ENCODE measurements at regions not wholly inside any gene's neighbourhood (a gene's known extent, or its start where the extent isn't known, plus 50 kb on each side); places are given as distances from the start of the nearest gene placed in this dataset.

GRCh38 chr5:38724301-38725030 lies 121.3 kb upstream of the OSMR start:
- TF ChIP-seq POLR2A (IDR thresholded peaks at IDR 0.05; ENCODE audit: low read length) (no peak), GATA1 (IDR thresholded peaks at IDR 0.05; ENCODE audit: low read depth, low read length) (no peak)
- no peak for DNase-seq

GRCh38 chr5:38725371-38725865 lies 120.4 kb upstream of the OSMR start:
- TF ChIP-seq GATA1 (IDR thresholded peaks at IDR 0.05; ENCODE audit: low read depth, low read length), result no peak
- no peak for DNase-seq

GRCh38 chr5:38726279-38726678 lies 119.5 kb upstream of the OSMR start:
- DNase-seq, result no peak
- TF ChIP-seq GATA1 (IDR thresholded peaks at IDR 0.05; ENCODE audit: low read depth, low read length) (no peak), POLR2A (IDR thresholded peaks at IDR 0.05; ENCODE audit: low read length) (no peak)

GRCh38 chr5:38728029-38728428 lies 117.8 kb upstream of the OSMR start:
- DNase-seq, result no peak
- TF ChIP-seq GATA1 (IDR thresholded peaks at IDR 0.05; ENCODE audit: low read depth, low read length) (no peak), POLR2A (IDR thresholded peaks at IDR 0.05; ENCODE audit: low read length) (no peak)

GRCh38 chr5:38731461-38731860 lies 114.4 kb upstream of the OSMR start:
- no peak for TF ChIP-seq POLR2A (IDR thresholded peaks at IDR 0.05; ENCODE audit: low read length)
- no peak for TF ChIP-seq GATA1 (IDR thresholded peaks at IDR 0.05; ENCODE audit: low read depth, low read length)
- no peak for DNase-seq

- TF ChIP-seq GATA1 (IDR thresholded peaks at IDR 0.05; ENCODE audit: low read depth, low read length), result no peak
- TF ChIP-seq POLR2A (IDR thresholded peaks at IDR 0.05; ENCODE audit: low read length), result no peak
- no peak for DNase-seq
Measured at GRCh38 chr5:38734353-38734752, 111.5 kb upstream of the OSMR start.

GRCh38 chr5:38736089-38736488 lies 109.7 kb upstream of the OSMR start:
- DNase-seq, result no peak
- no peak for TF ChIP-seq POLR2A (IDR thresholded peaks at IDR 0.05; ENCODE audit: low read length)
- TF ChIP-seq GATA1 (IDR thresholded peaks at IDR 0.05; ENCODE audit: low read depth, low read length), result no peak

GRCh38 chr5:38737976-38738375 lies 107.8 kb upstream of the OSMR start:
- DNase-seq, result no peak
- no peak for TF ChIP-seq POLR2A (IDR thresholded peaks at IDR 0.05; ENCODE audit: low read length)
- no peak for TF ChIP-seq GATA1 (IDR thresholded peaks at IDR 0.05; ENCODE audit: low read depth, low read length)

- no peak for DNase-seq
- TF ChIP-seq GATA1 (IDR thresholded peaks at IDR 0.05; ENCODE audit: low read depth, low read length) (no peak), POLR2A (IDR thresholded peaks at IDR 0.05; ENCODE audit: low read length) (no peak)
Measured at GRCh38 chr5:38739011-38739704, 106.7 kb upstream of the OSMR start.

GRCh38 chr5:38739705-38740045 lies 106.1 kb upstream of the OSMR start:
- DNase-seq, result no peak
- TF ChIP-seq GATA1 (IDR thresholded peaks at IDR 0.05; ENCODE audit: low read depth, low read length) (no peak), POLR2A (IDR thresholded peaks at IDR 0.05; ENCODE audit: low read length) (no peak)

- no peak for TF ChIP-seq GATA1 (IDR thresholded peaks at IDR 0.05; ENCODE audit: low read depth, low read length)
- no peak for TF ChIP-seq POLR2A (IDR thresholded peaks at IDR 0.05; ENCODE audit: low read length)
- DNase-seq, result no peak
Measured at GRCh38 chr5:38742821-38743220, 103.0 kb upstream of the OSMR start.

GRCh38 chr5:38743562-38743961 lies 102.2 kb upstream of the OSMR start:
- TF ChIP-seq GATA1 (IDR thresholded peaks at IDR 0.05; ENCODE audit: low read depth, low read length), result no peak
- TF ChIP-seq POLR2A (IDR thresholded peaks at IDR 0.05; ENCODE audit: low read length), result no peak
- DNase-seq, result no peak

GRCh38 chr5:38745836-38746732 lies 99.7 kb upstream of the OSMR start:
- no peak for DNase-seq
- TF ChIP-seq POLR2A (IDR thresholded peaks at IDR 0.05; ENCODE audit: low read length), result no peak
- TF ChIP-seq GATA1 (IDR thresholded peaks at IDR 0.05; ENCODE audit: low read depth, low read length), result no peak

GRCh38 chr5:38749861-38750260 lies 96.0 kb upstream of the OSMR start:
- TF ChIP-seq POLR2A (IDR thresholded peaks at IDR 0.05; ENCODE audit: low read length) (no peak), GATA1 (IDR thresholded peaks at IDR 0.05; ENCODE audit: low read depth, low read length) (no peak)
- DNase-seq, result no peak

Data from erythroblast (primary cell).